Small intestine (tissue), 7 donors: ENCODE measurements at regions not wholly inside any gene's neighbourhood (a gene's known extent, or its start where the extent isn't known, plus 50 kb on each side); places are given as distances from the start of the nearest gene placed in this dataset.

Source experiments
- DNase-seq, 2 donors: peaks; one replicate each; pipeline versions ENCODE4 v3.0.0 to v3.0.0-alpha.2; 2013
- FAIRE-seq: peaks from 2 replicates; lab custom pipeline; 2012; peaks lifted over from hg19 to GRCh38; lab: Jason Lieb, UNC
- H3K27ac ChIP-seq, 3 donors: one replicate each; pipeline ENCODE4 v1.5.1; 2013; ENCODE audit warnings: low read length in 2 of 3, mild to moderate bottlenecking in 2 of 3, control low read depth in 1 of 3, inconsistent platforms in 1 of 3, low read depth in 1 of 3, moderate library complexity in 1 of 3
- H3K27me3 ChIP-seq, 3 donors: one replicate each; pipeline ENCODE4 v1.6.1; 2013; ENCODE audit warnings: low read length in 3 of 3, inconsistent platforms in 1 of 3; ENCODE audit not compliant: control insufficient read depth in 3 of 3, insufficient read depth in 3 of 3
- H3K36me3 ChIP-seq, 3 donors: one replicate each; pipeline ENCODE4 v1.6.1; 2013; ENCODE audit warnings: low read length in 3 of 3, inconsistent platforms in 1 of 3, low read depth in 1 of 3, mild to moderate bottlenecking in 1 of 3, moderate library complexity in 1 of 3; ENCODE audit not compliant: control insufficient read depth in 3 of 3, insufficient read depth in 2 of 3
- H3K4me1 ChIP-seq, 3 donors: one replicate each; pipeline ENCODE4 v1.6.1; 2013; ENCODE audit warnings: low read length in 2 of 3, inconsistent platforms in 1 of 3, low read depth in 1 of 3, mild to moderate bottlenecking in 1 of 3, moderate library complexity in 1 of 3; ENCODE audit not compliant: control insufficient read depth in 3 of 3, insufficient read depth in 2 of 3
- H3K4me3 ChIP-seq, 3 donors: one replicate each; pipeline ENCODE4 v1.5.1; 2013; ENCODE audit warnings: low read length in 3 of 3, control low read depth in 1 of 3, inconsistent platforms in 1 of 3, low read depth in 1 of 3, mild to moderate bottlenecking in 1 of 3, moderate library complexity in 1 of 3
- H3K9me3 ChIP-seq, 2 donors: one replicate each; pipeline ENCODE4 v1.6.1; 2013; ENCODE audit warnings: low read depth in 1 of 2, low read length in 1 of 2; ENCODE audit not compliant: control insufficient read depth in 2 of 2, insufficient read depth in 1 of 2
- WGBS, 3 donors: extraction: QIAGEN DNeasy Blood & Tissue Kit; methylation state at CpG; one replicate each; pipeline ENCODE4 v1.1.7; 2013; 5-methylcytosine and 5-hydroxymethylcytosine counted together
- donor health status: healthy with polysubstance abuse.
- donor health status: control.
- donor health status: control.
- donor health status: Bipolar disorder and iron deficiency.
- donor health status: healthy.

- no peaks in the 10 kb centered on the region for H3K4me1 ChIP-seq
- H3K27me3 ChIP-seq: no peaks in the 10 kb centered on the region
- no peaks in the 10 kb centered on the region for H3K36me3 ChIP-seq
- H3K27ac ChIP-seq: no peak overlapping the region
- H3K4me3 ChIP-seq: no peak overlapping the region
- 67 to 72% (median 67%) methylated on average over 2 of the region's 2 CpGs for whole genome bisulfite sequencing, 3 donors
- no peak for DNase-seq
- no peak for FAIRE-seq
- no peaks in the 10 kb centered on the region for H3K9me3 ChIP-seq
Measured at GRCh38 chr10:31728698-31729224, 199.9 kb downstream of the ARHGAP12 start.

DNA sequence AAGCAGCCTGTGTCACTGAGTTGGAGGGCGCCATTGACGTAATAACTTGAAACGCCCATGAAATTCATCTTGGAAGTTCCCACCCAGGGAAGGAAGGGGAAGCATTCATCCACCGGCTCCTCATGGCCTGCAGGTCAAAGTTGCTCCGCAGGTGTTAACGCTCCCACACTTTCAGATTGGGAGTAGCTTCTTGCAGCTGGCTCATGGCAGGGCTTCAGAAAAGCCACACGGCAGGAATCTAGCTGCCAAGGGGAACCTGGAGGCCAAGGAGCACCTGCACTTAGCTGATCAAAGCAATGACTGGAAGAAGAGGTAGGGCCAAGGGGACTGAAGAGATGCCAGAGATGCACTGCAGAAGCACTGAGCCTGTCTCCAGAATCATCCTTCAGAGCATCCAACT, 203.2 kb downstream of the ARHGAP12 start:
- H3K9me3 ChIP-seq: no peaks in the 10 kb centered on the region
- FAIRE-seq (no peak), DNase-seq (no peak)
- 76 to 93% (median 86%) methylated on average over 7 of the region's 7 CpGs for WGBS, 3 donors
- H3K4me1 ChIP-seq: no peaks in the 10 kb centered on the region
- H3K27ac ChIP-seq: no peak overlapping the region
- H3K36me3 ChIP-seq: no peaks in the 10 kb centered on the region
- H3K4me3 ChIP-seq: no peak overlapping the region
- H3K27me3 ChIP-seq: no peaks in the 10 kb centered on the region

- peaks cover 0 to 2% of the 10 kb centered on the region in 2 donors for H3K9me3 ChIP-seq
- H3K4me1 ChIP-seq: no peaks in the 10 kb centered on the region
- DNase-seq (no peak), FAIRE-seq (no peak)
- H3K27ac ChIP-seq: no peak overlapping the region
- H3K36me3 ChIP-seq: no peaks in the 10 kb centered on the region
- WGBS, 3 donors: 85 to 86% (median 85%) methylated on average over 5 of the region's 5 CpGs
- H3K4me3 ChIP-seq: no peak overlapping the region
- no peaks in the 10 kb centered on the region for H3K27me3 ChIP-seq
Measured at GRCh38 chr10:31724296-31724695, 204.3 kb downstream of the ARHGAP12 start.

GRCh38 chr10:31723106-31723750, 205.4 kb downstream of the ARHGAP12 start:
- no peaks in the 10 kb centered on the region for H3K4me1 ChIP-seq
- no peak overlapping the region for H3K4me3 ChIP-seq
- no peaks in the 10 kb centered on the region for H3K36me3 ChIP-seq
- FAIRE-seq (no peak), DNase-seq (no peak)
- 37 to 57% (median 49%) methylated on average over 5 of the region's 5 CpGs for WGBS, 3 donors
- peak overlapping the region in 1 of 3 donors; percentile 27 for H3K27ac ChIP-seq
- no peaks in the 10 kb centered on the region for H3K27me3 ChIP-seq
- H3K9me3 ChIP-seq: peaks cover 0 to 2% of the 10 kb centered on the region in 2 donors

DNA sequence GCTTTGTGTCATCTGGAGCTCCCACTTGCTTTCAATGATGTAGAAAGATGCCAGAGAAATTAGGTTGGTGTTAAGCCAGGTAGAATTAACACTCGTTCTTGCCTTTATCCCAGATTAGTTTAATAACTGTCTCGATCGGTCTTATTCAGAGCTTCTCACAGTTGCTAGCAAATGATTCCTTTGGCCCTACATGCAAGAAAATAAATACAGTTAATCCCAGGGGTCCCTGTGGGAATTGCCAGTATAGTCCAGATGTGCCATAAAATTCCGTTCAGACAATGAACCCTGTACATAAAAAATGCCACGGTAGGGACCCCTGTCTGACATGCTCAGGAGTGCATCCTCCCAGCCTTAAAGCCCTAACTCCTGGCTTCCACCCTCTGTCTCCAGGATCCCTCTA, 207.5 kb downstream of the ARHGAP12 start:
- H3K9me3 ChIP-seq: peaks cover 0 to 2% of the 10 kb centered on the region in 2 donors
- no peak overlapping the region for H3K27ac ChIP-seq
- H3K27me3 ChIP-seq: no peaks in the 10 kb centered on the region
- 84 to 87% (median 85%) methylated on average over 5 of the region's 5 CpGs for WGBS, 3 donors
- DNase-seq: no peak
- no peaks in the 10 kb centered on the region for H3K36me3 ChIP-seq
- no peaks in the 10 kb centered on the region for H3K4me1 ChIP-seq
- FAIRE-seq: no peak
- no peak overlapping the region for H3K4me3 ChIP-seq

GRCh38 chr10:31720546-31720945, 208.1 kb downstream of the ARHGAP12 start:
- no peak for FAIRE-seq
- 72 to 80% (median 78%) methylated on average over 1 of the region's 1 CpG for WGBS, 3 donors

DNA sequence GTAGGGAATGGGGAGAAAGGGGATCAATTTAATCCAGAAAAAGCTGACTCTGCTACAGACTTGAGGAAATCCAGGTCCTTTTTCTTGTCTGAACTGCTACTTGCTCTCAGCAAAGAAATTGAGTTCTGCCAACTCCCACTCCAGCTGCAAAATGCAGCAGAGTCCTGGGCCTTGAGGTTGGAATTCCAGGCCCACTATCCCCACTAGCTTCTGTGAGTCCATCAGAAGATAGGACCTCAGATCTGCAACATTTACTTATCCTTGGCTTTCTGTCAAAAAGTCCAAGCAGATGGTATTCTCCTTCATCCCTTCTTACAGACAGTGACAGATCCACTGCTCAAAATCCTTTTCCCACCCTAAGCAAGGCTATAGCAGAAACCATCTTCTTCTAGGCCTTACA, 219.2 kb downstream of the ARHGAP12 start:
- DNase-seq (no peak), FAIRE-seq (no peak)
- no peak overlapping the region for H3K4me3 ChIP-seq
- no peaks in the 10 kb centered on the region for H3K36me3 ChIP-seq
- H3K27me3 ChIP-seq: no peaks in the 10 kb centered on the region
- H3K27ac ChIP-seq: no peak overlapping the region
- peaks cover 0 to 15% of the 10 kb centered on the region in 2 donors for H3K9me3 ChIP-seq
- H3K4me1 ChIP-seq: peaks cover 0 to 14% (median 4%) of the 10 kb centered on the region in 3 donors

More at GRCh38 chr10:31720546-31720945, 208.1 kb downstream of the ARHGAP12 start:
- no peak for DNase-seq
- H3K36me3 ChIP-seq: no peaks in the 10 kb centered on the region
- H3K9me3 ChIP-seq: peaks cover 0 to 2% of the 10 kb centered on the region in 2 donors
- no peaks in the 10 kb centered on the region for H3K27me3 ChIP-seq
- no peak overlapping the region for H3K27ac ChIP-seq
- no peaks in the 10 kb centered on the region for H3K4me1 ChIP-seq
- no peak overlapping the region for H3K4me3 ChIP-seq

DNA sequence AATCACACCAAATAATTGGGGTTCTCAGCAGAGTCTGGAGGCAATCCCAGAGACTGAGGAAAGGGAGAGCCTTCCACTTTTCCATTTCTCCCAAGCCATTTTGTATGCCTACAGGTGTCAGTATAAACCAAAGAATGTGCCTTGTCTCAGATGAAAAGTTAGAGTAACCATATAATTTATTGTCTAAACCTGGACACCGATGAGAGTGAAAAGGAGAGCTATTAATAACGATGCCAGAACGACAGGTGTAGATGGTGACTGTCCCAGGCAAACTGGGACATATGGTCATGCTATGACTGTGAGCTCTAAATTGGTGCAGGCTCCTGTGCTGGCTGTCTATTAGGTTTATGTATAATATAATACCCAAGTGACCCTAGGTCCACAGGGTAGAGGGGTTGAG, 219.6 kb downstream of the ARHGAP12 start:
- WGBS, 3 donors: 12 to 62% (median 32%) methylated on average over 3 of the region's 3 CpGs

More for the DNA sequence above, 219.6 kb downstream of the ARHGAP12 start:
- Histone ChIP-seq H3K4me1 (peaks cover 0 to 14% (median 4%) of the 10 kb centered on the region in 3 donors), H3K9me3 (peaks cover 0 to 15% of the 10 kb centered on the region in 2 donors), H3K4me3 (no peak overlapping the region), H3K27ac (peak overlapping the region in 1 of 3 donors; percentile 89), H3K27me3 (no peaks in the 10 kb centered on the region), H3K36me3 (no peaks in the 10 kb centered on the region)
- peak in 1 of 2 donors; percentile 17 for DNase-seq
- no peak for FAIRE-seq
